ENCODE measurements at regions not wholly inside any gene's neighbourhood (a gene's known extent, or its start where the extent isn't known, plus 50 kb on each side); places are given as distances from the start of the nearest gene placed in this dataset.
"Not testable (repeated sequence)": the region's sequence is repeated elsewhere in the genome, so short reads cannot be mapped to it uniquely, and the experiment has no call there.

GRCh38 chr3:3291756-3292283 lies 112.3 kb upstream of the CRBN start:
- TF ChIP-seq, protein P1, sequence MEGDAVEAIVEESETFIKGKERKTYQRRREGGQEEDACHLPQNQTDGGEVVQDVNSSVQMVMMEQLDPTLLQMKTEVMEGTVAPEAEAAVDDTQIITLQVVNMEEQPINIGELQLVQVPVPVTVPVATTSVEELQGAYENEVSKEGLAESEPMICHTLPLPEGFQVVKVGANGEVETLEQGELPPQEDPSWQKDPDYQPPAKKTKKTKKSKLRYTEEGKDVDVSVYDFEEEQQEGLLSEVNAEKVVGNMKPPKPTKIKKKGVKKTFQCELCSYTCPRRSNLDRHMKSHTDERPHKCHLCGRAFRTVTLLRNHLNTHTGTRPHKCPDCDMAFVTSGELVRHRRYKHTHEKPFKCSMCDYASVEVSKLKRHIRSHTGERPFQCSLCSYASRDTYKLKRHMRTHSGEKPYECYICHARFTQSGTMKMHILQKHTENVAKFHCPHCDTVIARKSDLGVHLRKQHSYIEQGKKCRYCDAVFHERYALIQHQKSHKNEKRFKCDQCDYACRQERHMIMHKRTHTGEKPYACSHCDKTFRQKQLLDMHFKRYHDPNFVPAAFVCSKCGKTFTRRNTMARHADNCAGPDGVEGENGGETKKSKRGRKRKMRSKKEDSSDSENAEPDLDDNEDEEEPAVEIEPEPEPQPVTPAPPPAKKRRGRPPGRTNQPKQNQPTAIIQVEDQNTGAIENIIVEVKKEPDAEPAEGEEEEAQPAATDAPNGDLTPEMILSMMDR (conservative IDR thresholded peaks at IDR 0.05), result not testable (repeated sequence)
- TF ChIP-seq EZH2 (IDR thresholded peaks at IDR 0.05; ENCODE audit: low read depth), result not testable (repeated sequence)

Data from PC-9 (cell line).